Caco-2 (cell line): ENCODE measurements at regions not wholly inside any gene's neighbourhood (a gene's known extent, or its start where the extent isn't known, plus 50 kb on each side); places are given as distances from the start of the nearest gene placed in this dataset.

Source experiments
- BruUV-seq: library from RNA; stranded (reverse); fragments of 400-500 nt; replicated peaks from 2 replicates; lab custom pipeline; 2021; lab: Mats Ljungman, UMichigan
- CTCF ChIA-PET: fragments of 300-600 bp; sonication (Branson Sonifier 250); formaldehyde crosslinking; loops from one replicate; lab custom pipeline; 2022; ENCODE audit warnings: antibody characterized with exemption; lab: Charles Lee
- POLR2A ChIA-PET: fragments of 300-600 bp; sonication (Branson Sonifier 250); formaldehyde crosslinking; loops from one replicate; lab custom pipeline; 2022; ENCODE audit warnings: antibody characterized with exemption; lab: Charles Lee
- DNase-seq, 2 experiments: peaks; one replicate each; pipeline versions ENCODE4 v3.0.0 to v3.0.0-alpha.2; 2020 to 2022
- H3K27me3 ChIP-seq: replicated peaks from 2 replicates; pipeline ENCODE4 v1.6.0; 2011; ENCODE audit warnings: low read length; ENCODE audit not compliant: control insufficient read depth, insufficient read depth
- H3K36me3 ChIP-seq: 2 replicates; pipeline ENCODE4 v1.5.1; 2011; ENCODE audit warnings: low read length; ENCODE audit not compliant: control insufficient read depth, insufficient read depth
- H3K4me1 ChIP-seq: fragments of 250-450 bp; sonication (Bioruptor Pico); 2 replicates; pipeline ENCODE4 v1.5.1; 2020; ENCODE audit warnings: mild to moderate bottlenecking
- H3K4me3 ChIP-seq: 2 replicates; pipeline ENCODE4 v1.5.1; 2011; ENCODE audit warnings: low read depth, mild to moderate bottlenecking, control low read depth, low read length
- H3K9me3 ChIP-seq: fragments of 250-450 bp; sonication (Bioruptor Pico); 2 replicates; pipeline ENCODE4 v1.5.1; 2020; ENCODE audit warnings: mild to moderate bottlenecking, moderate library complexity
- H3K27ac Mint-ChIP-seq: one replicate; pipeline ENCODE4 v1.8.0; 2022; ENCODE audit warnings: mixed read lengths; ENCODE audit not compliant: unreplicated experiment
- H3K27me3 Mint-ChIP-seq: one replicate; pipeline ENCODE4 v1.8.0; 2022; ENCODE audit warnings: mixed read lengths; ENCODE audit not compliant: insufficient read depth, unreplicated experiment
- H3K36me3 Mint-ChIP-seq: one replicate; pipeline ENCODE4 v1.8.0; 2022; ENCODE audit warnings: mild to moderate bottlenecking, mixed read lengths; ENCODE audit not compliant: insufficient read depth, unreplicated experiment
- H3K4me1 Mint-ChIP-seq: one replicate; pipeline ENCODE4 v1.8.0; 2022; ENCODE audit warnings: low read depth, mixed read lengths; ENCODE audit not compliant: unreplicated experiment
- H3K4me3 Mint-ChIP-seq: one replicate; pipeline ENCODE4 v1.8.0; 2022; ENCODE audit warnings: mild to moderate bottlenecking, moderate library complexity, mixed read lengths; ENCODE audit not compliant: unreplicated experiment
- H3K9me3 Mint-ChIP-seq: one replicate; pipeline ENCODE4 v1.8.0; 2022; ENCODE audit warnings: mixed read lengths; ENCODE audit not compliant: unreplicated experiment
- CTCF ChIP-seq, 2 experiments: fragments of 200-600 bp in 1 of 2; IDR thresholded peaks; 1 replicate in 1 of 2; 2 replicates in 1 of 2; pipeline versions ENCODE4 v1.5.1 to v1.8.0; 2011 to 2022; ENCODE audit warnings: antibody characterized with exemption in 1 of 2, control low read depth in 1 of 2, inconsistent platforms in 1 of 2, low read depth in 1 of 2, low read length in 1 of 2, mild to moderate bottlenecking in 1 of 2, moderate library complexity in 1 of 2; ENCODE audit not compliant: insufficient read depth in 1 of 2, severe bottlenecking in 1 of 2, unreplicated experiment in 1 of 2
- intact Hi-C: fragments of 100-400 bp; cut with micrococcal nuclease; formaldehyde crosslinking; loops from one replicate; pipeline ENCODE4 v1.10.0; 2022; ENCODE audit not compliant: unreplicated experiment

GRCh38 chr20:11380283-11380682 is 537.4 kb upstream of the BTBD3 start:
- no peak for DNase-seq
- BruUV-seq = no TSS peak
- no peaks in the 10 kb centered on the region for H3K4me1 Mint-ChIP-seq
- Histone ChIP-seq H3K4me3 (no peak overlapping the region), H3K9me3 (no peaks in the 10 kb centered on the region), H3K4me1 (no peaks in the 10 kb centered on the region), H3K36me3 (no peaks in the 10 kb centered on the region), H3K27me3 (no peaks in the 10 kb centered on the region)
- peaks cover 19% of the 10 kb centered on the region for H3K9me3 Mint-ChIP-seq
- H3K4me3 Mint-ChIP-seq = no peak overlapping the region
- H3K27ac Mint-ChIP-seq = no peak overlapping the region
- peaks cover 4% of the 10 kb centered on the region for H3K27me3 Mint-ChIP-seq
- no peak for TF ChIP-seq CTCF (IDR thresholded peaks at IDR 0.05; ENCODE audit: insufficient read depth in 1 of 2, low read depth in 1 of 2, low read length in 1 of 2, severe bottlenecking in 1 of 2, unreplicated experiment in 1 of 2)
- H3K36me3 Mint-ChIP-seq = no peaks in the 10 kb centered on the region
- POLR2A ChIA-PET = no interaction called here
- intact Hi-C loops = no loop called here
- CTCF ChIA-PET = no interaction called here

GRCh38 chr20:11387189-11387754 is 530.4 kb upstream of the BTBD3 start:
- H3K4me3 ChIP-seq = no peak overlapping the region
- DNase-seq = no peak
- no TSS peak for BruUV-seq
- no peaks in the 10 kb centered on the region for H3K4me1 ChIP-seq
- no peaks in the 10 kb centered on the region for H3K36me3 Mint-ChIP-seq
- H3K27me3 Mint-ChIP-seq = peaks cover 4% of the 10 kb centered on the region
- intact Hi-C loops = no loop called here
- POLR2A ChIA-PET = no interaction called here
- H3K27me3 ChIP-seq = no peaks in the 10 kb centered on the region
- TF ChIP-seq CTCF (IDR thresholded peaks at IDR 0.05; ENCODE audit: insufficient read depth in 1 of 2, low read depth in 1 of 2, low read length in 1 of 2, severe bottlenecking in 1 of 2, unreplicated experiment in 1 of 2) = no peak
- H3K27ac Mint-ChIP-seq = no peak overlapping the region
- no peak overlapping the region for H3K4me3 Mint-ChIP-seq
- H3K9me3 ChIP-seq = no peaks in the 10 kb centered on the region
- no peaks in the 10 kb centered on the region for H3K4me1 Mint-ChIP-seq
- H3K9me3 Mint-ChIP-seq = peaks cover 6% of the 10 kb centered on the region
- H3K36me3 ChIP-seq = no peaks in the 10 kb centered on the region
- CTCF ChIA-PET = no interaction called here

GRCh38 chr20:11389186-11389585 is 528.5 kb upstream of the BTBD3 start:
- no peaks in the 10 kb centered on the region for H3K27me3 ChIP-seq
- H3K36me3 Mint-ChIP-seq = no peaks in the 10 kb centered on the region
- peaks cover 2% of the 10 kb centered on the region for H3K27me3 Mint-ChIP-seq
- no peak overlapping the region for H3K27ac Mint-ChIP-seq
- no peak for DNase-seq
- no peaks in the 10 kb centered on the region for H3K9me3 Mint-ChIP-seq
- no peaks in the 10 kb centered on the region for H3K9me3 ChIP-seq
- ChIA-PET CTCF (no interaction called here), POLR2A (no interaction called here)
- no peaks in the 10 kb centered on the region for H3K36me3 ChIP-seq
- no peaks in the 10 kb centered on the region for H3K4me1 ChIP-seq
- no peaks in the 10 kb centered on the region for H3K4me1 Mint-ChIP-seq
- intact Hi-C loops = no loop called here
- no peak overlapping the region for H3K4me3 Mint-ChIP-seq
- no TSS peak for BruUV-seq
- H3K4me3 ChIP-seq = no peak overlapping the region
- TF ChIP-seq CTCF (IDR thresholded peaks at IDR 0.05; ENCODE audit: insufficient read depth in 1 of 2, low read depth in 1 of 2, low read length in 1 of 2, severe bottlenecking in 1 of 2, unreplicated experiment in 1 of 2) = no peak
